ENCODE measurements at regions not wholly inside any gene's neighbourhood (a gene's known extent, or its start where the extent isn't known, plus 50 kb on each side); places are given as distances from the start of the nearest gene placed in this dataset.
"Not testable (repeated sequence)": the region's sequence is repeated elsewhere in the genome, so short reads cannot be mapped to it uniquely, and the experiment has no call there.

DNA sequence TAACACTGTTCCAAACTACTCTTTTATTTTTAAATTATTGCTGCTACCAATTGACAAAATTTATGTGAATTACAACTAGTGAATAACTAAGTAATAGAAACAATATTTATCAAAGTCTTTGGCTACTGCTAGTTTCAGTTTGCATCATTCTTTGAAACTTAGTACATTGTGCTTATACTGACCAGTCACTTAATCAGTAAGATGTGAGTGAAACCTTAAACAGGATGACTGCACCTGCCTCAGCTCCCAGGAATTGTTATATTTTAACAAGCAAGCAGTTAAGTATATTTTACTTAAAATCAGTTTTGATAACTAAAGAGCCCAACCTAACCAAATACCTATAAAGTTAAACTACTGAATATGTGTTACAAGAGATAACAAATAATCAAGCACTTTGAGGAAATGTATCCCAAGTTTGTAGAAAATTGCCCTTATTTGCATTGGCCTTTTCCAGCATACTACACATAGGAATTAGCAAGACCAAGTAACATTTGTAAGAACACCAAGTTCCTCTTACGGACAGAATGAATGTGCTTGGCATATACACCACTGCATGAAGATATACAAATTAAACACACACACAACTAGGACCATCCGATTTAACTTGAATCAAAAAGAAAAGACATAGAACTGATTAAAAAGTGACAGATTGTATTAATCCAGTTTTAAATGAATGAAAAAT, 545.5 kb upstream of the DAB2 start:
- DNase-seq (ENCODE audit: low read depth in 2 of 2): no peak

DNA sequence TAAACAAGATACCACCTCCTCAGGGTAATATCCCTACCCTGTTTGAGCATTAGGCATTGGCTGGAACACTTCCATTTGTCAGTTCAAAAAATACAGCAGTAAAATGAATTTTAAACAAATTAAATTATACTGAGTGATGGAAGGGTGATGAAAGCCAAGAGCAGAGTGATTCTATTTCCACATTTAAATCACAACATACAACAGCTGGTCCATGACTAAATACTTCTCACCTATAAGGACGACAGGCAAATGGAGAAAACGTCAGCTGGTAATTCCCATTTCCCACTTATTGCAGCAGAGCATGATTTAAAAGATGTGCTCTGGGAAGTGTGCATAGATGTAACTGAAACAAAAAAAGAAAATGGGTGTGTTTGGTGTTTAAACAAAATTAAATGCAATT, 543.6 kb upstream of the DAB2 start:
- no peak for DNase-seq (ENCODE audit: low read depth in 2 of 2)

DNA sequence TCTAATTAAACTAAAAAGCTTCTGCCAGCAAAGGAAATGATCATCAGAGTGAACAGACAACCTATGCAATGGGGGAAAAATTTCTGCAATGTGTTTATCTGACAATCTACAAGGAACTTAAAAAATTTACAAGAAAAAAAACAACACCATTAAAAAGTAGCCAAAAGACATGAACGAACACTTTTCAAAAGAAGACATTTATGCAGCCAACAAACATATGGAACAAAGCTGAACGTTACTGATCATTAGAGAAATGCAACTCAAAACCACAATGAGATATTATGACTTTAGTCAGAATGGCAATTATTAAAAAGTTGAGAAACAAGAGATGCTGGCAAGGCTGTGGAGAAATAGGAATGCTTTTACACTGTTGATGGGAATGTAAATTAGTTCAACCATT, 530.4 kb upstream of the DAB2 start:
- no peak for DNase-seq (ENCODE audit: low read depth in 2 of 2)

DNA sequence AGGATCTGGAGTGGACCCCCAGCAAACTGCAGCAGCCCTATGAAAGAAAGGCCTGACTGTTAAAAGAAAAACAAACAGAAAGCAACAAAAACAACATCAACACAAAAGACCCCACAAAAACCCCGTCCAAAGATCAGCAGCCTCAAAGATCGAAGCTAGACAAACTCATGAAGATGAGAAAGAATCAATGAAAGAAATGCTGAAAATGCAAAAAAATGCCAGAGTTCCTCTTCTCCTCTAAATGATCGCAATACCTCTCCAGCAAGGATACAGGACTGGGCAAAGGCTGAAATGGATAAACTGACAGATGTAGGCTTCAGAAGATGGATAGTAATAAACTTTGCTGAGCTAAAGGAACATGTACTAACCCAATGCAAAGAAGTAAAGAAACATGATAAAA, 526.3 kb upstream of the DAB2 start:
- DNase-seq (ENCODE audit: low read depth in 2 of 2): no peak

DNA sequence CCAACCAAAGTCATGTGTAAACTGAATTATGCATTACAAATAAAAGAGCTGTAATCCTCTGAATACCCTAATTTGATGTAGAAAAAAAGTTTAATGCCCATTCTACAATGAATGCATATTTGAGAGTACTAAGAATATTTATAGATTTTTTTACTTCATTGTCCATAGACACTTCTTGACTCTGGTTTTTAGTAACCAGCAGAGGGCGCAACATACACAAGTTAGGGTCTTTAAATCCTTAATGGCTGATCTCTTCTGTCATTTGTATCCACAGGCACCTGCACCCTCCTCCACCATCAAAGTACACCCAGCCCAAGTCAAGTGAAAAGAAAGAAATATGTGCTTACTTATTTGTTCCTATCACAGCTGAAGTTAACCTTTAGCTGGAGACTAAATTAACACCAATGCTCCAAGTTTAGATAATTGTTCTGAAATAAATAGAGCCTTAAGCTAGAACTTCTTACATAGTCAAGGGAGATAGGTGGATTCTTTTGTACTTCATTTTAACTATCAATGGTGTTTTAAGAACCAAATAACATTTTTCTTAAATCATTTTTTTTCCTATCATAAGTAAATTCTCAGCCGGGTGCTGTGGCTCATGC, 524.2 kb upstream of the DAB2 start:
- peak; percentile 22 to 44 for DNase-seq (ENCODE audit: low read depth in 2 of 2)

DNA sequence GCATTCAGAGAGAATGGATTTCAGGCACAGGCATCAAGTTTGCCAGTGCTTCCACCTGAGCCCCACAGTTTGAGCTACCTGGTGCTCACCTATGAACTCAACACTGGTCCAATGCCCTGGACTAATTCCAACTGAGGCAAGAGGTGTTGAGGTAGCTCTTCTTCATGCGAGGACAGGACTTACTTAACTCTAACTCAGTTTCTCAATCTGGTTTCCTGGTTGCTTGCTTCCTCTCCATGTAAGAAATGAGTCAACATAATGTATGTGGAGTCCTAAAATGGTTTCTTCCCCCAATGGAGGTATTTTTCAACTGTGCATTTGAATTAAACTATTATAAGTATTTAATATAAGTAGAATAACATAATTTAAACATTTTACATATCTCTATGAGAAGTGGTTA, 523.6 kb upstream of the DAB2 start:
- DNase-seq (ENCODE audit: low read depth in 2 of 2): no peak

DNA sequence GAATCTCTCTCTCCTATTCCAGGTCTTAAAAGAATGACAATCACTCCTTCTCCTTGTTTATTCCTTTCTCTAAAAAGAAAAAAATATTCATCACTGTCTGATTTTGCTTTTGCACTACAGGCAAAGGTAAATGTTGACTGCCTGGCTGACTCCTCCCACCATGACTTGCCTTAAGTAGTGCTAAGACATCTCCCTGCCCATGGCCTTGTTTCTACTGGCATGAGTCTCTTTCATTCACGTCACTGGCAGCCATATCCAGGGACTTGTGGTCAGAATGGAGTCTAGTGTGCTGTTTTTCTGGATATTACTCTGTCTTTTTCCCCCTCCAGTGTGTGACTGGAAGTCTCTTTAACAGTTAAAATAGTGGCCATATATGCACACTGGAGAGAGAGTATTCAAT, 522.9 kb upstream of the DAB2 start:
- DNase-seq (ENCODE audit: low read depth in 2 of 2): no peak

DNA sequence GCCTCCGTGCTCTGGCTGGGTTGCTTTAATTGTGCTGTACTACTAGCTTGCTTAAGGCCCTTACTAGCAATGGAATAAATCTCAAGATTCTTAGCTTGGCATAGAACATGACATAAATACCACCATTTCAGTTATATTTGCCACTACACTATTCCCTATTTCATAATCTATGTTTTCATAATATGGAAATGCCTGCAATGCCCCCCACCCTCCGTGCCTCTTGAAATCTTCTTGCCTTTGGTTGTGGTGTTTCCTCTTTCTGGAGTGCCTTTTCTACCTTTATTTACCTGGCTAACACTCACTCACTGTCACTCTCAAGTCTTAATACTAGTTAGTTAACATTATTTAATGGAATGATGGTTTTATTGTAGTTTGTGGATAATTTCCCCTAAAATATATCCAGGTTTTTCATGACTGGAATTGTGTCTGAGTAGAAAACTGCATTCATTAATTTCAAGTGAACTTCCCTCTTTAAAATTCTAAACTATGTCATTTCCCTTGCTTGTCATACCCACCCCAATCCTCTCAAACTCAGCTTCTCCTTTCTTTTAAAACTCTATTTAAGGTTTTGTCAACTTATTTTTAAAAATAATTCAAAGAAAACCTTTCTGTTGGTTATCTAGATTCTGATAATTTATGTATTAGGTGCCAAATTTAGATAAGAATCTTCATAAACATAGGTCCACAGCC, 521.7 kb upstream of the DAB2 start:
- DNase-seq (ENCODE audit: low read depth in 2 of 2): no peak

DNA sequence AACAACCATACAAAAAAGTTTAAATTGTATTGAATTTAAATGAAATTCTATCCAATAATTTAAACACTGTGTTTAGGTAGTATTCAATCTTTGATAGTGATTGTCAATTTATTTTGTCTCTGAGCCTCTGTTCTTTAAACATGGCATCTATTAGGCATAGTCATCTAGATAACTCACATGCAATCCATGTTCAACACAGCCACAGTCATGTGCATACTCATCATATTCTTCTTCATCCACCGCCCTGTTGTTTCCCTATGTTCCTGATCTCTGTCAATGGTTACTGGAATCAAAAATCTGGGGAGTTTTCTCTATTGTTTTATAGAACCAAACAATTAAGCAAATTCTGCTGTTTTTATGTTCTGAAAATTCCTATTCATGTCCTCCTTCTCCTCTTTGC, 521.1 kb upstream of the DAB2 start:
- no peak for DNase-seq (ENCODE audit: low read depth in 2 of 2)

DNA sequence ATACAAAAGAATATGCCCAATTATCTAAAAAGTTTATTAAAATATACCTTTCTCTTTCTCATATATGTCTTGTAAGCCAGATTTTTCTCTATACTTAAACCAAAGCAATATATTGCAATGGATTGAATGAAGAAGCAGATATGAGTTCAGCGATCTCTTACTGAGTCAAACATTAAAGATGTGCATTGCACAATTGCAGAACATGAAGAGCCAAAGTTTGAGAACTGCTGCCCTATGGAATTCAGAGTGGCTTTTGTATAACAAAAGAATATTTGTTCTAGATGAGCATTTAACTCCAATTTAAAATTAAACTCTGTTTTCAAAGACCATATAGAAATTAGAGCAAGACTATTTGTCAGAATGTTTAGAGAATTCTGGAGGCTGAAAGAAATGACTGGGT, 519.0 kb upstream of the DAB2 start:
- DNase-seq (ENCODE audit: low read depth in 2 of 2): no peak

DNA sequence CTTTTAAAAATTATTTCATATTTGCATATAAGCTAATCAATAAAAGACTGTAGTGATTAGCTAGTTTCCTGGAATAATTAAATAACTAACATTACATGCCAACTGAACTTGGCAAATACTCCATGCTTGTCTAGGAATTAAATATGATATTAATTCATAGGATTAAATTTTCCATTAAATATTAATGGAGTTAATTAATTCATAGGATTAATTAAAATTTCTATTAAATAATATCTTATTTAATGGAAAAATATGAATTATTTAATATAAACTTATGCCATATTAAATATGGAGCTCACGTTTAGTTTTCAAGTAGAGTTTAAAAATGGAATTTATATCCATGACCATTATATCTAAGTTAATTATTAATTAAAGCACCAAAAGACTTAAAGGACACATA, 517.8 kb upstream of the DAB2 start:
- DNase-seq (ENCODE audit: low read depth in 2 of 2): no peak

DNA sequence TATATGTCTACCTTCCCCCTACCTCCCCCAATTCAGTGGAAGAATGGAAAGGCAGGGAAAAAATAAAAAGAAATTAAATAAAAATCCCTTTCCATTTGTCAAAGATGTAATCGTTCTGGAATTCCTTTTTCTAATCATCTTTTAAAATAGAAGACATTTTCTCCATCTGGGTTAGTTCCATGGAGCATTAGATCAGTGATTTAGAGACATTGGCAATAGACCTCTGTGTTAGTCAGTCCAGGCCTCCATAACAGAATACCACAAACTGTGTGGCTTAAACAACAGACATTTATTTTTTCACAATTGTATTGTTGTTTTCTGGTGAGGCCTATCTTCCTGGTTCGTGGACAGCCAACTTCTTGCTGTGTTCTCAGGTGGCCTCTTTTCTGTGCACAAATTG, 516.6 kb upstream of the DAB2 start:
- no peak for DNase-seq (ENCODE audit: low read depth in 2 of 2)

DNA sequence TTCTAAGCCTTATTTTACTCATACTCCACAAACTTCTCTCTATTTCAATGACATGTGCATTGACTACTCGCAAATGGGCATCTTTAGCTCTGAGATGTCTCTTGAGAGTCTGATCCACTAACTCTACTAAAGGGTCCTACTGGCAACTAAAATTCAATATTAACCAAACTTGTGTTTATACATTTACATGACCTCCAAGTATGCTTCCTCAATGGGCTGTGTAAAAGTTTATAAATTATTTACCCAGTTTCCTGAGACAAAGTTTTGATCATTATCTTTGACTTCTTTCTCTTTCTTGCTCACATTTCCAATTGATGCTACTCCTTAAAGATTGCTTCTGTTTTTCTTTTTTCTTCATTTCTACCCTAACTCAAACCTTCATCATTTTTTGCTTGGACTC, 510.1 kb upstream of the DAB2 start:
- no peak for DNase-seq (ENCODE audit: low read depth in 2 of 2)

DNA sequence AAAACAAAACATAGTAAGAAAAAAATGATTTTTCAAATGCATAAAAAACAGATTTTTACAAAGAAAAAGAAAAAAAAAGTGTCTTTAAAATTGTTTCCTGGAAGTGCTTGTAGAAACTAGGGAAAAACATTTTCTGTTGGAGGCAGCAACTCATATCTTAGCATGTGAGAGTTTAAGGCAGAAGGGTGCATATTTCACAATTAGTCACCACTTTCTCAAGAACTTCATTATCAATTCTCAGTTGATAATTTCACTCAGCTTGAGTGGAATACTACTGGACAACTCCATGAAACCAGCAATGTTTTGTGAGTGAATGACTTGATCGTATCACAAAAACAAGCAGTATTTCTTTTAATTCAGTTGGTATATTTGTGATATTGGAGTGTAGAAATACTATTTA, 508.3 kb upstream of the DAB2 start:
- no peak for DNase-seq (ENCODE audit: low read depth in 2 of 2)

DNA sequence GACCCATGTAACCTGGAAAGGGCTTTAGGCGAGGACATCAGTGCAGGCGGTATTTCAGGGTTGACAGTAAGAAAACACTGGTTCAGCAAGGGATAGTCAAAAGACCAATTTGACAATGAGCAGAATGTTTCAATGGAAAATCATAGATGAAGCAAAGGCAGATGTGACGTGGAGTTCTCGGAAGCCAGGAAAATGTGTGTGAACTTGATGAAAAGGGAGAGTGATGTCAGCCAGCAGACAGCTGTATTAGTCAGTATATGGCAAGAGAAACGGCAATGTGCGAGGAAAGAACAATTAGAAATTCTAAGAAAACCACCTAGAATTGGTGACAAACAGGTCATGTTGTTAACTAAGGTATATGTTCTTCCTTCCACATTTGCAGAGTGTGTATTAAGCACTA, 503.9 kb upstream of the DAB2 start:
- DNase-seq (ENCODE audit: low read depth in 2 of 2): no peak

DNA sequence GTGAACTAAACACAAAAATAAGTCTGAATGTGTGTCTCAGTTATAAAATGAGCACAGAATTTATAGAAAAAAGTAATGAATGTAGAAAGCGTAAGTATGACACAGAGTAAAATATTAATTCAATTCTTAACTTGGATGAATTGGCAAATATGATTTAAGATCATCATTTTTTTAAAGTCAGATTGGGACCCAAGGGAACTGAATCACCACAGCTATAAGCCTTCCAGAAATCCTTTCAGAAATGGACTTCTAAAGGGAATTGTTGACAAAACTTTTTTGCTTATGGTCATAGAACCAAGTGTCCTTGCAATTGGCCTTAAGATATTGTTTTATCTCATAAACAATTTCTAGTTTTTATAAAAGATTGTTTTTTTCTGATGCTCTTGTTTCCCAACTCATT, 495.1 kb upstream of the DAB2 start:
- DNase-seq (ENCODE audit: low read depth in 2 of 2): no peak

DNA sequence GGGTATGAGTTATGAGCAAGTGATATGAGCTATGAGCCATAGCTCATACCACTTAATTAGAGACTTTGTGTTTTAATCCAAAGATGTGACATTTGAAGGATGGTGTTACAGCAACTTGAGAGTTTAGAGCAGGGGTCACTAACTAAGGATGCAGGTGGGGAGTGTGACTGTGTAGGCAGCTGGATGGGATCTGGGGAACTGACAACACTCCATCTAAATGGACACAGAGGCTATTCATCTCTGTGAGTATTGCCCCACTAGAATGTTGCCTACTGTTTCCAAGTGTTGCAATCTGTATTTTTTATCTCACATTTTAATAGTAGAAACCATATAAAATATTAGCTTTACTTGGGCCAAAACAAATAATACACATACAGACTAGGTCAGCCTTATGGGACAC, 488.1 kb upstream of the DAB2 start:
- DNase-seq (ENCODE audit: low read depth in 2 of 2): no peak

DNA sequence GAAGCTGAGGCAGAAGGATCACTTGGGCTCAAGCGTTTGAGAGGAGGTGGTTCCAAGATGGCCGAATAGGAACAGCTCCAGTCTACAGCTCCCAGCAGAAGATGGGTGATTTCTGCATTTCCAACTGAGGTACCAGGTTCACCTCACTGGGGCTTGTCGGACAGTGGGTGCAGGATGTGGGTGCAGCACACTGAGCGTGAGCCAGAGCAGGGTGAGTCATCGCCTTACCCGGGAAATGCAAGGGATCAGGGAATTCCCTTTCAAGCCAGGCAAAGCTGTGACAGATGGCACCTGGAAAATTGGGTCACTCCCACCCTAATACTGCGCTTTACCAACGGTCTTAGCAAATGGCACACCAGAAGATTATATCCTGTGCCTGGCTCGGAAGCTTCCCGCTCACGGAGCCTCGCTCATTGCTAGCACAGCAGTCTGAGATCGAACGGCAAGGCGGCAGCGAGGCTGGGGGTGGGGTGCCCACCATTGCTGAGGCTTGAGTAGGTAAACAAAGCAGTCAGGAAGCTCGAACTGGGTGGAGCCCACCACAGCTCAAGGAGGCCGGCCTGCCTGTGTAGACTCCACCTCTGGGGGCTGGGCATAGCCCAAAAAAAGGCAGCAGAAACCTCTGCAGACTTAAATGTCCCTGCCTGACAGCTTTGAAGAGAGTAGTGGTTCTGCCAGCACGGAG, 482.6 kb upstream of the DAB2 start:
- DNase-seq (ENCODE audit: low read depth in 2 of 2): not testable (repeated sequence)

DNA sequence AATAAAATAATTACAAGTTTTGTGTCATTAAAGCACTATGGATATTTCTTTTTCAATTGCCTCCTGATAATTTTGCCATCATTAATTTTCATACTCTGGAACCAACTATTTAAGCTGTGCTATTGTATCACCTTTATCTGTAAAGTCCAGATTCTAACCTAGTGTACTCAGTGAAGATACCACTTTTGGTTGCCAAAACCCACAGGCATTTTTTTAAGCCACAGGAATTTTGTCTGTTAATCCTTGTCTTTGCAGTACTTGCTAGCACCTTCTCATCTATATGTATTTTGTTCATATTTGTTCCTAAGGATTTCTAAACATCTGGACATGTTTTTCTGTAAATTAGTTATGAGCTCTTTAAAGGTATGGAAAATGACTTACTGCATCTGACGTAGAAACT, 481.4 kb upstream of the DAB2 start:
- no peak for DNase-seq (ENCODE audit: low read depth in 2 of 2)

DNA sequence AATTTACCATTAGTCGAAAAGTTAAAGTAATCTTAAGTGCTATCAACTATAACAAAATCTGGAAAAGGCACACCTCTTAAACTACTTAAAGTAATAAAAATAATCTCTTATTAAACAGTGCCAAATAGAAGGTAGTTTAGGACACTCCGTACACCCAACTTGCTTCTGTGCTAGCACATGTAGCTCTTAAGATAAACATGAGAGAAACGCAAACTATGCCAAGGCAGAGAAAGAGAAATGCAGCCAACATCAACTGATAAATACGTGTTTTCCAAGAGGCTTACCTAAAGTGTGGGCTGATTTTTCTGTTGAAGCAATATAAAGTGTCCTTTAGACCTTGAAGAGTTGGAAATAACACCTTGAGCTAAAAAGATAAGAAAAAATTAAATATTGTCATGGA, 480.6 kb upstream of the DAB2 start:
- DNase-seq (ENCODE audit: low read depth in 2 of 2): no peak

DNA sequence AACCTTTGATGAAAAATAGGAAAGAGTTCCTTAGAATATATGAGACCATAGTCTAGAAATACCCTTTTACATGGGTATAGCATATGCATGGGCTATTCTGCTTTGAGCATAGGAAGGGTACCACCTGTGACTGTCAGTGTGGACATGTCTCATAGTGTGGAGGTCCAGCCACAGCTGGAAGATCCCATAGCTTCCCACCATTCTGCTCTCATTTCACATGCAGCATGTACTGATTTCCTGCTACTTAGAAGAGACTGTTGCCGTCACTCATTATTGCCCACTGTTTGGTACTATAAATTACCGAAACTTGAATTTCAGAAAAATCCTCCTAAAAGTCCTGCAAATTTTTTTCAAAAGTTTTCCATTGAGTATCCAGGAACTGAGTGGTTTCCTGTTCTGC, 477.8 kb upstream of the DAB2 start:
- DNase-seq (ENCODE audit: low read depth in 2 of 2): no peak

DNA sequence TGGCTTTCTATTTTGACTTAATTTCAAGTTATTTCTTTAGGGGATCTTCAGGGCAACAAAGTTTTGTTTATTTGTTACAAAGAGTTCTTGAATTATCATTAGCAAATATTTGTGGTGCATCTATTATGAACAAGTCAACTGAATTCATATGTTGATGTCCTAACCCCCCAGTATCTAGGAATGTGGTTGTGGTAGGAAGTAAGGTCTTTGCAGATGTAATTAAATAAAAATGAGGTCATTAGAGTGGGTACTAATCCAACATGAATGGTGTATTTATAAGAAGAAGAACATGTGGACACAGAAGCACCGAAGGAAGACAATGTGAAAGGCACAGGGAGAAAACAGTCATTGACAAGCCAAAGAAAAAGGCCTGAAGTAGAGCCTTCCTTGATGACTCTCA, 474.0 kb upstream of the DAB2 start:
- DNase-seq (ENCODE audit: low read depth in 2 of 2): no peak

DNA sequence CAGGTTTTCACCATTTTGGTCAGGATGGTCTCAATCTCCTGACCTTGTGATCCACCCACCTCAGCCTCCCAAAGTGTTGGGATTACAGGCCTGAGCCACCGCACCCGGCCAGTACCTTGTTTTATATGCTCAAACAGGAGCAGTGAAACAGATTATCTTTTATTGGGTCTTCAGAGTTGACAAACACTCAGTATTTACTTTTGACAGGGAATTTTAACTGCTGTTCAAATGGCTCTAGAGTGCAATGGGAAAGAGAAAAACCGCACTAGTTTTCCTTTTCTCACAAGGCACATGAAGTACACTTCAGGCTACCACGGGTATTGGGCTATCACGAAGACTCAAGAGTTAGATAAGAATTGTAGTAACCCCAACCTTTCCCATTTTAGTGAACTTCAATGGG, 471.9 kb upstream of the DAB2 start:
- DNase-seq (ENCODE audit: low read depth in 2 of 2): no peak
